Lung (tissue), 11 donors: ENCODE measurements at regions not wholly inside any gene's neighbourhood (a gene's known extent, or its start where the extent isn't known, plus 50 kb on each side); places are given as distances from the start of the nearest gene placed in this dataset.

ENCODE experiments used
- ATAC-seq: fragments of 200-7000 bp; cut with Tn5 transposase; one replicate; pipeline ENCODE4 v1.9.1; 2020; ENCODE audit warnings: moderate number of reproducible peaks; ENCODE audit not compliant: insufficient read depth, low FRiP score
- DNase-seq, 3 donors: peaks; one replicate each; pipeline ENCODE4 v3.0.0-alpha.2; 2013 to 2017
- H3K27ac ChIP-seq, 2 donors: one replicate each; pipeline ENCODE4 v1.5.1; 2013; ENCODE audit warnings: mild to moderate bottlenecking in 2 of 2, moderate library complexity in 2 of 2, control low read depth in 1 of 2, inconsistent platforms in 1 of 2, low read depth in 1 of 2, low read length in 1 of 2
- H3K27me3 ChIP-seq, 3 donors: one replicate each; pipeline ENCODE4 v1.5.1; 2013; ENCODE audit warnings: low read length in 2 of 3; ENCODE audit not compliant: control insufficient read depth in 3 of 3, insufficient read depth in 3 of 3
- H3K36me3 ChIP-seq, 4 donors: one replicate each; pipeline ENCODE4 v1.5.1; 2013; ENCODE audit warnings: low read length in 4 of 4, mild to moderate bottlenecking in 1 of 4, moderate library complexity in 1 of 4; ENCODE audit not compliant: control insufficient read depth in 4 of 4, insufficient read depth in 4 of 4
- H3K4me1 ChIP-seq, 5 donors: one replicate each; pipeline ENCODE4 v1.5.1; 2013; ENCODE audit warnings: low read length in 5 of 5, mild to moderate bottlenecking in 2 of 5, moderate library complexity in 1 of 5; ENCODE audit not compliant: control insufficient read depth in 5 of 5, insufficient read depth in 5 of 5
- H3K4me3 ChIP-seq: one replicate; pipeline ENCODE4 v1.5.1; 2013; ENCODE audit warnings: mild to moderate bottlenecking, control low read depth, moderate library complexity
- H3K9ac ChIP-seq, 2 donors: one replicate each; pipeline ENCODE4 v1.5.1; 2013; ENCODE audit warnings: low read length in 2 of 2, control low read depth in 1 of 2; ENCODE audit not compliant: insufficient read depth in 1 of 2
- H3K9me3 ChIP-seq, 4 donors: one replicate each; pipeline ENCODE4 v1.5.1; 2013; ENCODE audit warnings: low read length in 3 of 4, mild to moderate bottlenecking in 1 of 4, moderate library complexity in 1 of 4; ENCODE audit not compliant: control insufficient read depth in 4 of 4, insufficient read depth in 3 of 4
- WGBS, 2 donors: extraction: QIAGEN DNeasy Blood & Tissue Kit; methylation state at CpG; one replicate each; pipeline ENCODE4 v1.1.7; 2013; 5-methylcytosine and 5-hydroxymethylcytosine counted together
- TF ChIP-seq, protein P1 (sequence below): IDR thresholded peaks from 2 replicates; pipeline ENCODE4 v1.5.1; 2012; ENCODE audit warnings: mild to moderate bottlenecking; ENCODE audit errors: control extremely low read depth, extremely low read depth
- donor health status: control.
- donor health status: control.
- donor health status: Bipolar disorder and iron deficiency.
- donor health status: healthy.
- donor health status: DM: yes; HTN: yes; CAD: no.

GRCh38 chr2:189297446-189297845, 117.9 kb upstream of the COL5A2 start:
- no peaks in the 10 kb centered on the region for H3K27me3 ChIP-seq
- H3K27ac ChIP-seq = no peak overlapping the region

DNA sequence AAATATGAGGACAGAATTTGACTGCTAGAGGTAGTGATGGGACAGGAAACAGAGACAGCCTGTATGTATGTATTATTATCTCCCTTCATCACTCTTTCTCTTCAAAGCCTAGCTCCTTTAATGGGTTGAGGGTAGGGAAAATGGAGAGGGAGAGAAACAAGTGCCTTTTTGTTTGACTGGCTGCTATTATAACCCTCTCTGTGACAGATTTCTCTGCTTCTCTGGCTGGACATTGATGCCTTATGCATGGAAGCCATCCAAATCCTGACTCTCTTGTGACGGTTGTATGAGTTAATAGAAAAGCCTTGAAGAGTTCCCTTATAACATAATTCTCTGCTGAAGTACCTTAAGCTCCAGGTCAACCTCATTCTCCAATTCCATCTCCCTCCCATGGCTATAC, 118.5 kb upstream of the COL5A2 start:
- TF ChIP-seq, protein P1, sequence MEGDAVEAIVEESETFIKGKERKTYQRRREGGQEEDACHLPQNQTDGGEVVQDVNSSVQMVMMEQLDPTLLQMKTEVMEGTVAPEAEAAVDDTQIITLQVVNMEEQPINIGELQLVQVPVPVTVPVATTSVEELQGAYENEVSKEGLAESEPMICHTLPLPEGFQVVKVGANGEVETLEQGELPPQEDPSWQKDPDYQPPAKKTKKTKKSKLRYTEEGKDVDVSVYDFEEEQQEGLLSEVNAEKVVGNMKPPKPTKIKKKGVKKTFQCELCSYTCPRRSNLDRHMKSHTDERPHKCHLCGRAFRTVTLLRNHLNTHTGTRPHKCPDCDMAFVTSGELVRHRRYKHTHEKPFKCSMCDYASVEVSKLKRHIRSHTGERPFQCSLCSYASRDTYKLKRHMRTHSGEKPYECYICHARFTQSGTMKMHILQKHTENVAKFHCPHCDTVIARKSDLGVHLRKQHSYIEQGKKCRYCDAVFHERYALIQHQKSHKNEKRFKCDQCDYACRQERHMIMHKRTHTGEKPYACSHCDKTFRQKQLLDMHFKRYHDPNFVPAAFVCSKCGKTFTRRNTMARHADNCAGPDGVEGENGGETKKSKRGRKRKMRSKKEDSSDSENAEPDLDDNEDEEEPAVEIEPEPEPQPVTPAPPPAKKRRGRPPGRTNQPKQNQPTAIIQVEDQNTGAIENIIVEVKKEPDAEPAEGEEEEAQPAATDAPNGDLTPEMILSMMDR = no peak
- DNase-seq = no peak
- Histone ChIP-seq H3K27me3 (no peaks in the 10 kb centered on the region), H3K9me3 (no peaks in the 10 kb centered on the region), H3K36me3 (no peaks in the 10 kb centered on the region), H3K4me1 (no peaks in the 10 kb centered on the region), H3K27ac (no peak overlapping the region), H3K9ac (no peak overlapping the region), H3K4me3 (no peak overlapping the region)
- WGBS, 2 donors = 71 to 88% methylated on average over 1 of the region's 1 CpG
- no peak for ATAC-seq

More at GRCh38 chr2:189297446-189297845, 117.9 kb upstream of the COL5A2 start:
- H3K9me3 ChIP-seq = no peaks in the 10 kb centered on the region
- H3K4me1 ChIP-seq = no peaks in the 10 kb centered on the region
- H3K4me3 ChIP-seq = no peak overlapping the region
- no peak for ATAC-seq
- H3K36me3 ChIP-seq = no peaks in the 10 kb centered on the region
- no peak overlapping the region for H3K9ac ChIP-seq
- TF ChIP-seq, protein P1 = no peak
- DNase-seq = no peak

DNA sequence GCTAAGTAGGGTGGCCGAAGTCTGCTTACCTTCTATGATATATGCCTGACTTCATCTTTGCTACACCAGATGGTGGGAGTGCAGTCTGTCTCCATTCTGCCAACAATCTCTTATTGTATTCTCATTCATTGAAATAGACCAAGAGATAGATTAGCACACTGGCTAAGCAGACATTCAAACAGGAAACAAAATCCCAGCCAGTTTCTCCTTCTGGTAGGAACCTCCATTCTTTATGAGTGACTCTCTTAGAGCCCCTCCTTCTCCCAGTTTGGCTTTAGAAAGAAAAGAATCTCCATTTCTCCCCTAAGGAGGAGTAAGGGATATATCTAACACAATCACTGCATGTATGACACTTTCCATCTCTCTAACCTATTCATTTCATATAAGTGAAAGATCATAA, 118.9 kb upstream of the COL5A2 start:
- WGBS, 2 donors = 89 to 99% methylated on average over 1 of the region's 1 CpG
- no peak for ATAC-seq
- H3K9ac ChIP-seq = no peak overlapping the region

GRCh38 chr2:189299974-189300373, 120.4 kb upstream of the COL5A2 start:
- H3K4me1 ChIP-seq = no peaks in the 10 kb centered on the region
- no peak overlapping the region for H3K27ac ChIP-seq
- H3K9me3 ChIP-seq = no peaks in the 10 kb centered on the region
- H3K36me3 ChIP-seq = no peaks in the 10 kb centered on the region
- DNase-seq (no peak), ATAC-seq (no peak)
- TF ChIP-seq, protein P1 = no peak
- no peaks in the 10 kb centered on the region for H3K27me3 ChIP-seq
- 88 to 96% methylated on average over 1 of the region's 1 CpG for WGBS, 2 donors
- no peak overlapping the region for H3K4me3 ChIP-seq
- H3K9ac ChIP-seq = no peak overlapping the region

More for the DNA sequence above, 118.9 kb upstream of the COL5A2 start:
- DNase-seq = no peak
- Histone ChIP-seq H3K36me3 (no peaks in the 10 kb centered on the region), H3K9me3 (no peaks in the 10 kb centered on the region), H3K4me3 (no peak overlapping the region), H3K27ac (no peak overlapping the region), H3K27me3 (no peaks in the 10 kb centered on the region), H3K4me1 (no peaks in the 10 kb centered on the region)
- TF ChIP-seq, protein P1 = no peak
